CD4-positive, alpha-beta T cell (primary cell): ENCODE measurements at regions not wholly inside any gene's neighbourhood (a gene's known extent, or its start where the extent isn't known, plus 50 kb on each side); places are given as distances from the start of the nearest gene placed in this dataset.

Source experiments
- ATAC-seq: fragments of 200-7000 bp; cut with Tn5 transposase; one replicate; pipeline ENCODE4 v1.10.0; 2022; ENCODE audit warnings: mild to moderate bottlenecking; ENCODE audit not compliant: poor library complexity
- CTCF ChIA-PET: fragments of 350-600 bp; sonication (Branson Sonifier 250); formaldehyde crosslinking; loops from one replicate; lab custom pipeline; 2021; ENCODE audit warnings: antibody characterized with exemption, inconsistent platforms; lab: Charles Lee
- POLR2A ChIA-PET: fragments of 350-600 bp; sonication (Branson Sonifier 250); formaldehyde crosslinking; loops from one replicate; lab custom pipeline; 2021; ENCODE audit warnings: antibody characterized with exemption, inconsistent platforms; lab: Charles Lee
- DNase-seq, 14 experiments: peaks; one replicate each; pipeline ENCODE4 v3.0.0-alpha.2; 2013 to 2020; ENCODE audit warnings: mixed read lengths in 2 of 14
- H3K27ac ChIP-seq, 2 donors: one replicate each; pipeline versions ENCODE4 v1.5.1 to v1.7.0; 2013; ENCODE audit warnings: low read length in 2 of 2, low read depth in 1 of 2, mild to moderate bottlenecking in 1 of 2
- H3K27me3 ChIP-seq, 2 experiments: 1 replicate in 1 of 2; 2 replicates in 1 of 2; pipeline versions ENCODE4 v1.6.1 to v1.7.0; 2013; ENCODE audit warnings: low read length in 2 of 2, control low read depth in 1 of 2, mild to moderate bottlenecking in 1 of 2, moderate library complexity in 1 of 2; ENCODE audit not compliant: insufficient read depth in 2 of 2, control insufficient read depth in 1 of 2
- H3K36me3 ChIP-seq: one replicate; pipeline ENCODE4 v1.6.1; 2013; ENCODE audit warnings: low read length, control low read depth; ENCODE audit not compliant: insufficient read depth
- H3K4me1 ChIP-seq: one replicate; pipeline ENCODE4 v1.6.1; 2013; ENCODE audit warnings: low read length, control low read depth; ENCODE audit not compliant: insufficient read depth
- H3K4me3 ChIP-seq: one replicate; pipeline ENCODE4 v1.5.1; 2013; ENCODE audit warnings: mild to moderate bottlenecking, low read length, moderate library complexity
- H3K9me3 ChIP-seq, 2 experiments: 1 replicate in 1 of 2; 2 replicates in 1 of 2; pipeline versions ENCODE4 v1.6.1 to v1.7.0; 2013; ENCODE audit warnings: low read length in 2 of 2, mild to moderate bottlenecking in 2 of 2, control low read depth in 1 of 2, moderate library complexity in 1 of 2; ENCODE audit not compliant: control insufficient read depth in 1 of 2, insufficient read depth in 1 of 2
- H3K27ac Mint-ChIP-seq: one replicate; pipeline ENCODE4 v1.8.0; 2020; ENCODE audit warnings: mixed read lengths
- H3K27me3 Mint-ChIP-seq: one replicate; pipeline ENCODE4 v1.8.0; 2021; ENCODE audit warnings: mixed read lengths
- H3K36me3 Mint-ChIP-seq: one replicate; pipeline ENCODE4 v1.8.0; 2021; ENCODE audit warnings: low read depth, mixed read lengths
- H3K4me1 Mint-ChIP-seq: one replicate; pipeline ENCODE4 v1.8.0; 2021; ENCODE audit warnings: low read depth, mixed read lengths
- H3K4me3 Mint-ChIP-seq: one replicate; pipeline ENCODE4 v1.8.0; 2020; ENCODE audit warnings: mild to moderate bottlenecking, mixed read lengths
- H3K9me3 Mint-ChIP-seq: one replicate; pipeline ENCODE4 v1.8.0; 2020; ENCODE audit warnings: mixed read lengths
- CTCF ChIP-seq: fragments of 200-600 bp; IDR thresholded peaks from one replicate; pipeline ENCODE4 v1.8.0; 2022; ENCODE audit warnings: antibody characterized with exemption, mild to moderate bottlenecking
- intact Hi-C, 2 experiments: fragments of 100-400 bp; cut with DNase I in 1 of 2; cut with micrococcal nuclease in 1 of 2; formaldehyde crosslinking; loops; one replicate each; pipeline versions ENCODE4 v1.15.1 to v1.9.0; 2023 to 2025; cut with DNase I, micrococcal nuclease

- Mint-ChIP-seq H3K27ac (no peak overlapping the region), H3K9me3 (peaks cover 4% of the 10 kb centered on the region), H3K4me1 (no peaks in the 10 kb centered on the region), H3K27me3 (no peaks in the 10 kb centered on the region), H3K4me3 (no peak overlapping the region), H3K36me3 (no peaks in the 10 kb centered on the region)
- no peak overlapping the region for H3K4me3 ChIP-seq
- no peaks in the 10 kb centered on the region for H3K27me3 ChIP-seq
- DNase-seq, result no peak
- ChIA-PET POLR2A (no interaction called here), CTCF (no interaction called here)
- H3K36me3 ChIP-seq, result no peaks in the 10 kb centered on the region
- intact Hi-C loops, result no loop called here
- no peak for ATAC-seq
- H3K4me1 ChIP-seq, result no peaks in the 10 kb centered on the region
- no peaks in the 10 kb centered on the region for H3K9me3 ChIP-seq
- no peak for TF ChIP-seq CTCF
- no peak overlapping the region for H3K27ac ChIP-seq
Observed at GRCh38 chr18:72412927-72413326, 131.2 kb downstream of the CBLN2 start.

- H3K4me1 Mint-ChIP-seq, result no peaks in the 10 kb centered on the region
Observed at GRCh38 chr18:72411261-72411660, 132.9 kb downstream of the CBLN2 start.

GRCh38 chr18:72410399-72410798 is 133.7 kb downstream of the CBLN2 start:
- no peaks in the 10 kb centered on the region for H3K36me3 ChIP-seq
- DNase-seq (no peak), ATAC-seq (no peak)
- no peaks in the 10 kb centered on the region for H3K36me3 Mint-ChIP-seq
- no peaks in the 10 kb centered on the region for H3K27me3 Mint-ChIP-seq
- H3K9me3 ChIP-seq, result peaks cover 0 to 4% of the 10 kb centered on the region in 2 experiments
- H3K4me1 Mint-ChIP-seq, result no peaks in the 10 kb centered on the region
- no peak overlapping the region for H3K4me3 ChIP-seq
- H3K9me3 Mint-ChIP-seq, result peaks cover 4% of the 10 kb centered on the region
- H3K27ac ChIP-seq, result no peak overlapping the region
- H3K4me1 ChIP-seq, result no peaks in the 10 kb centered on the region
- TF ChIP-seq CTCF, result no peak
- POLR2A ChIA-PET, result no interaction called here
- intact Hi-C loops, result no loop called here
- H3K4me3 Mint-ChIP-seq, result no peak overlapping the region
- no peak overlapping the region for H3K27ac Mint-ChIP-seq
- CTCF ChIA-PET, result no interaction called here
- no peaks in the 10 kb centered on the region for H3K27me3 ChIP-seq

More at GRCh38 chr18:72411261-72411660, 132.9 kb downstream of the CBLN2 start:
- Histone ChIP-seq H3K4me1 (no peaks in the 10 kb centered on the region), H3K36me3 (no peaks in the 10 kb centered on the region), H3K27me3 (no peaks in the 10 kb centered on the region), H3K27ac (no peak overlapping the region), H3K4me3 (no peak overlapping the region), H3K9me3 (no peaks in the 10 kb centered on the region)
- no peak for TF ChIP-seq CTCF
- intact Hi-C loops, result no loop called here
- H3K4me3 Mint-ChIP-seq, result no peak overlapping the region
- H3K9me3 Mint-ChIP-seq, result peaks cover 4% of the 10 kb centered on the region
- H3K27me3 Mint-ChIP-seq, result no peaks in the 10 kb centered on the region
- CTCF ChIA-PET, result interaction anchor here (1.3 kb wide), 1 partner anchor 8 kb away, joined by 3 read pairs; no protein-coding TSS in a partner anchor
- no peaks in the 10 kb centered on the region for H3K36me3 Mint-ChIP-seq
- no peak for DNase-seq
- no peak overlapping the region for H3K27ac Mint-ChIP-seq
- no peak for ATAC-seq
- POLR2A ChIA-PET, result no interaction called here
